CD8-positive, alpha-beta memory T cell (primary cell): ENCODE measurements at regions not wholly inside any gene's neighbourhood (a gene's known extent, or its start where the extent isn't known, plus 50 kb on each side); places are given as distances from the start of the nearest gene placed in this dataset.

Experiments used
- CTCF ChIA-PET: fragments of 350-600 bp; sonication (Branson Sonifier 250); formaldehyde crosslinking; loops from one replicate; lab custom pipeline; 2021; ENCODE audit warnings: antibody characterized with exemption; lab: Charles Lee
- POLR2A ChIA-PET: fragments of 350-600 bp; sonication (Branson Sonifier 250); formaldehyde crosslinking; loops from one replicate; lab custom pipeline; 2021; ENCODE audit warnings: antibody characterized with exemption; lab: Charles Lee
- DNase-seq, 5 donors: peaks; one replicate each; pipeline versions ENCODE4 v3.0.0 to v3.0.0-alpha.2; 2020 to 2022; ENCODE audit warnings: mixed read lengths in 1 of 5
- H3K27ac ChIP-seq: one replicate; pipeline ENCODE4 v1.7.0; 2013; ENCODE audit warnings: low read depth, mild to moderate bottlenecking, low read length, moderate library complexity
- H3K27me3 ChIP-seq: 2 replicates; pipeline ENCODE4 v1.7.0; 2013; ENCODE audit warnings: low read length, mild to moderate bottlenecking; ENCODE audit not compliant: insufficient read depth, poor library complexity, severe bottlenecking
- H3K36me3 ChIP-seq: 2 replicates; pipeline ENCODE4 v1.7.0; 2013; ENCODE audit warnings: mild to moderate bottlenecking, low read length, moderate library complexity; ENCODE audit not compliant: insufficient read depth
- H3K4me1 ChIP-seq: 2 replicates; pipeline ENCODE4 v1.7.0; 2013; ENCODE audit warnings: mild to moderate bottlenecking, low read length, moderate library complexity; ENCODE audit not compliant: insufficient read depth
- H3K4me3 ChIP-seq: 2 replicates; pipeline ENCODE4 v1.7.0; 2013; ENCODE audit warnings: mild to moderate bottlenecking, low read length
- H3K9me3 ChIP-seq: 2 replicates; pipeline ENCODE4 v1.7.0; 2013; ENCODE audit warnings: mild to moderate bottlenecking, low read length
- H3K27ac Mint-ChIP-seq, 8 donors: one replicate each; pipeline ENCODE4 v1.8.0; 2020 to 2021; ENCODE audit warnings: mixed read lengths in 8 of 8, mild to moderate bottlenecking in 6 of 8, inconsistent platforms in 3 of 8, moderate library complexity in 3 of 8
- H3K27me3 Mint-ChIP-seq, 2 donors: one replicate each; pipeline ENCODE4 v1.8.0; 2020 to 2021; ENCODE audit warnings: mixed read lengths in 2 of 2, mild to moderate bottlenecking in 1 of 2, moderate library complexity in 1 of 2
- H3K36me3 Mint-ChIP-seq, 3 donors: one replicate each; pipeline ENCODE4 v1.8.0; 2020 to 2021; ENCODE audit warnings: mixed read lengths in 3 of 3, inconsistent platforms in 1 of 3, mild to moderate bottlenecking in 1 of 3
- H3K4me1 Mint-ChIP-seq, 3 donors: one replicate each; pipeline ENCODE4 v1.8.0; 2020 to 2021; ENCODE audit warnings: mixed read lengths in 3 of 3, inconsistent platforms in 1 of 3, mild to moderate bottlenecking in 1 of 3
- H3K4me3 Mint-ChIP-seq, 7 donors: one replicate each; pipeline ENCODE4 v1.8.0; 2020 to 2021; ENCODE audit warnings: mixed read lengths in 7 of 7, mild to moderate bottlenecking in 6 of 7, moderate library complexity in 4 of 7, inconsistent platforms in 2 of 7
- H3K9me3 Mint-ChIP-seq, 5 donors: one replicate each; pipeline ENCODE4 v1.8.0; 2020 to 2022; ENCODE audit warnings: mixed read lengths in 5 of 5, mild to moderate bottlenecking in 3 of 5, moderate library complexity in 2 of 5, inconsistent platforms in 1 of 5

- Histone ChIP-seq H3K27ac (no peak overlapping the region), H3K4me3 (no peak overlapping the region), H3K4me1 (no peaks in the 10 kb centered on the region), H3K9me3 (no peaks in the 10 kb centered on the region), H3K36me3 (no peaks in the 10 kb centered on the region), H3K27me3 (no peaks in the 10 kb centered on the region)
- no peak for DNase-seq
- CTCF ChIA-PET: no interaction called here
- Mint-ChIP-seq H3K9me3 (no peaks in the 10 kb centered on the region), H3K27ac (no peak overlapping the region), H3K4me3 (no peak overlapping the region), H3K27me3 (peaks cover 3 to 22% of the 10 kb centered on the region in 2 donors), H3K36me3 (no peaks in the 10 kb centered on the region), H3K4me1 (no peaks in the 10 kb centered on the region)
- POLR2A ChIA-PET: no interaction called here
These were observed 136.3 kb upstream of the MLIP start for GRCh38 chr6:53974941-53975340.

GRCh38 chr6:53975941-53976615, 135.2 kb upstream of the MLIP start:
- no peak for DNase-seq
- no peaks in the 10 kb centered on the region for H3K4me1 Mint-ChIP-seq
- H3K4me3 Mint-ChIP-seq: no peak overlapping the region
- no peaks in the 10 kb centered on the region for H3K4me1 ChIP-seq
- H3K4me3 ChIP-seq: no peak overlapping the region
- no peaks in the 10 kb centered on the region for H3K9me3 ChIP-seq
- H3K27me3 Mint-ChIP-seq: peaks cover 3 to 21% of the 10 kb centered on the region in 2 donors
- no peaks in the 10 kb centered on the region for H3K36me3 Mint-ChIP-seq
- H3K27ac ChIP-seq: no peak overlapping the region
- no peaks in the 10 kb centered on the region for H3K36me3 ChIP-seq
- H3K9me3 Mint-ChIP-seq: no peaks in the 10 kb centered on the region
- ChIA-PET CTCF (no interaction called here), POLR2A (no interaction called here)
- no peak overlapping the region for H3K27ac Mint-ChIP-seq
- no peaks in the 10 kb centered on the region for H3K27me3 ChIP-seq

GRCh38 chr6:53977551-53977950, 133.7 kb upstream of the MLIP start:
- H3K4me3 Mint-ChIP-seq: no peak overlapping the region
- peaks cover 0 to 17% of the 10 kb centered on the region in 2 donors for H3K27me3 Mint-ChIP-seq
- Histone ChIP-seq H3K4me3 (no peak overlapping the region), H3K9me3 (no peaks in the 10 kb centered on the region), H3K27me3 (no peaks in the 10 kb centered on the region), H3K4me1 (no peaks in the 10 kb centered on the region), H3K27ac (no peak overlapping the region), H3K36me3 (no peaks in the 10 kb centered on the region)
- no peak overlapping the region for H3K27ac Mint-ChIP-seq
- no peaks in the 10 kb centered on the region for H3K9me3 Mint-ChIP-seq
- POLR2A ChIA-PET: no interaction called here
- CTCF ChIA-PET: no interaction called here
- DNase-seq: no peak
- H3K36me3 Mint-ChIP-seq: no peaks in the 10 kb centered on the region
- no peaks in the 10 kb centered on the region for H3K4me1 Mint-ChIP-seq

- Mint-ChIP-seq H3K36me3 (no peaks in the 10 kb centered on the region), H3K4me1 (no peaks in the 10 kb centered on the region), H3K27me3 (peaks cover 3 to 14% of the 10 kb centered on the region in 2 donors), H3K4me3 (no peak overlapping the region), H3K27ac (no peak overlapping the region), H3K9me3 (no peaks in the 10 kb centered on the region)
- no peak for DNase-seq
- Histone ChIP-seq H3K27me3 (no peaks in the 10 kb centered on the region), H3K4me3 (no peak overlapping the region), H3K36me3 (no peaks in the 10 kb centered on the region), H3K9me3 (no peaks in the 10 kb centered on the region), H3K4me1 (no peaks in the 10 kb centered on the region), H3K27ac (no peak overlapping the region)
- CTCF ChIA-PET: no interaction called here
- POLR2A ChIA-PET: no interaction called here
These were observed 131.7 kb upstream of the MLIP start for GRCh38 chr6:53979468-53980067.

- no peaks in the 10 kb centered on the region for H3K4me1 Mint-ChIP-seq
- POLR2A ChIA-PET: no interaction called here
- Histone ChIP-seq H3K4me1 (no peaks in the 10 kb centered on the region), H3K9me3 (no peaks in the 10 kb centered on the region), H3K27me3 (no peaks in the 10 kb centered on the region), H3K27ac (no peak overlapping the region), H3K4me3 (no peak overlapping the region), H3K36me3 (no peaks in the 10 kb centered on the region)
- H3K9me3 Mint-ChIP-seq: no peaks in the 10 kb centered on the region
- H3K4me3 Mint-ChIP-seq: no peak overlapping the region
- H3K27ac Mint-ChIP-seq: no peak overlapping the region
- no peaks in the 10 kb centered on the region for H3K36me3 Mint-ChIP-seq
- peaks cover 3 to 14% of the 10 kb centered on the region in 2 donors for H3K27me3 Mint-ChIP-seq
- no peak for DNase-seq
- CTCF ChIA-PET: no interaction called here
These were observed 128.7 kb upstream of the MLIP start for GRCh38 chr6:53982366-53983050.

GRCh38 chr6:53983301-53983700, 127.9 kb upstream of the MLIP start:
- H3K36me3 ChIP-seq: no peaks in the 10 kb centered on the region
- Mint-ChIP-seq H3K4me1 (no peaks in the 10 kb centered on the region), H3K27ac (no peak overlapping the region), H3K27me3 (peaks cover 3 to 7% of the 10 kb centered on the region in 2 donors), H3K36me3 (no peaks in the 10 kb centered on the region), H3K9me3 (no peaks in the 10 kb centered on the region), H3K4me3 (no peak overlapping the region)
- no peaks in the 10 kb centered on the region for H3K4me1 ChIP-seq
- H3K4me3 ChIP-seq: no peak overlapping the region
- H3K27ac ChIP-seq: no peak overlapping the region
- no peaks in the 10 kb centered on the region for H3K9me3 ChIP-seq
- ChIA-PET CTCF (no interaction called here), POLR2A (no interaction called here)
- no peaks in the 10 kb centered on the region for H3K27me3 ChIP-seq
- DNase-seq: no peak

- no peaks in the 10 kb centered on the region for H3K27me3 ChIP-seq
- no peak overlapping the region for H3K27ac Mint-ChIP-seq
- H3K9me3 Mint-ChIP-seq: no peaks in the 10 kb centered on the region
- peaks cover 3 to 7% of the 10 kb centered on the region in 2 donors for H3K27me3 Mint-ChIP-seq
- no peak for DNase-seq
- H3K36me3 ChIP-seq: no peaks in the 10 kb centered on the region
- POLR2A ChIA-PET: no interaction called here
- CTCF ChIA-PET: no interaction called here
- H3K4me1 Mint-ChIP-seq: no peaks in the 10 kb centered on the region
- H3K4me3 ChIP-seq: no peak overlapping the region
- no peaks in the 10 kb centered on the region for H3K9me3 ChIP-seq
- H3K4me3 Mint-ChIP-seq: no peak overlapping the region
- no peak overlapping the region for H3K27ac ChIP-seq
- H3K4me1 ChIP-seq: no peaks in the 10 kb centered on the region
- H3K36me3 Mint-ChIP-seq: no peaks in the 10 kb centered on the region
These were observed 127.1 kb upstream of the MLIP start for GRCh38 chr6:53984163-53984562.

GRCh38 chr6:53984581-53984980, 126.7 kb upstream of the MLIP start:
- Mint-ChIP-seq H3K36me3 (no peaks in the 10 kb centered on the region), H3K9me3 (no peaks in the 10 kb centered on the region), H3K4me1 (no peaks in the 10 kb centered on the region), H3K27me3 (peaks cover 3 to 7% of the 10 kb centered on the region in 2 donors), H3K4me3 (no peak overlapping the region), H3K27ac (no peak overlapping the region)
- H3K36me3 ChIP-seq: no peaks in the 10 kb centered on the region
- no peaks in the 10 kb centered on the region for H3K9me3 ChIP-seq
- no peaks in the 10 kb centered on the region for H3K27me3 ChIP-seq
- ChIA-PET CTCF (no interaction called here), POLR2A (no interaction called here)
- no peak for DNase-seq
- no peak overlapping the region for H3K27ac ChIP-seq
- H3K4me3 ChIP-seq: no peak overlapping the region
- H3K4me1 ChIP-seq: no peaks in the 10 kb centered on the region
